Vagina (tissue), 2 donors: ENCODE measurements at regions not wholly inside any gene's neighbourhood (a gene's known extent, or its start where the extent isn't known, plus 50 kb on each side); places are given as distances from the start of the nearest gene placed in this dataset.

Source experiments
- CTCF ChIP-seq, 3 experiments: fragments of 450-650 bp in 2 of 3; fragments of 200-600 bp in 1 of 3; sonication (generic) in 1 of 3; IDR thresholded peaks; one replicate each; pipeline ENCODE4 v1.5.1; 2017 to 2019; ENCODE audit warnings: antibody characterized with exemption in 3 of 3, mild to moderate bottlenecking in 2 of 3, moderate library complexity in 2 of 3
- POLR2A ChIP-seq, 2 donors: fragments of 450-650 bp; IDR thresholded peaks; one replicate each; pipeline ENCODE4 v1.6.1; 2017; ENCODE audit warnings: antibody characterized with exemption in 2 of 2, mild to moderate bottlenecking in 2 of 2, moderate library complexity in 2 of 2

DNA sequence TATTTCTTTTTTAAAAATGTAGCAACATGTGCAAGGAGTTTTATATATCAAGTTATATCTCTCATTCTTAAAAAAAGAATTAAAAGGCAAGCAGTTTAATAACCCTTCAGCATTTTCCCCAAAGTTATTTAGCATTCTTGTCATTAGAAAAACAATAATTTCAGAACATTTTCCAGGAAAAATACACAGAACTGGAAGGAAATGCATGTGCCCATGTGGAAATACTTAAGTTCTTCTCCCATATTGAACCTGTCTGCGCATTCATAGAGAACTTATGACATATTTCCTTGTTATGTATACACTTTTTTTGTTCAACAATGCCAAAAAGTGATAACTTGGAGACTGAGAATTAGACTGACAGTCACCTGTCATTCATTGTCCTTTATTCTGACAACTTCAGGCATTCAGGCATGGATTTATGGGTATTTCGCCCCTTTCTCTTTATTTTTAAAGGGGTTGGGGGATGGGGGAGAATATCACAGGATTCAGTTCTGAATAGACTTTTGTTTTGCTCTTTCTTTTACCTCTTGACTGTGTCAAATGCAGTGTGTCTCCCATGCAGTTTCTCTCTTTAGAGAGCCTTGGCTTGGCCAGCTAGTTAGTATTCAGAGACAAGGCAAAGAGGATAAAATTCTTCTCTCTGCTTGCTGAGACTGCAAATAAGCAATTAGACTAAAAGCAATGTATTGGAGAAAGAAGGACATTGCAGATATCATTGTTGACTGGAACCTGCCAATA is 701.0 kb downstream of the NR2F1-AS1 start:
- TF ChIP-seq CTCF (IDR thresholded peaks at IDR 0.05) (no peak), POLR2A (IDR thresholded peaks at IDR 0.05) (no peak)
